PC-9 (cell line): ENCODE measurements at regions not wholly inside any gene's neighbourhood (a gene's known extent, or its start where the extent isn't known, plus 50 kb on each side); places are given as distances from the start of the nearest gene placed in this dataset.

Experiments
- EZH2 ChIP-seq: fragments of 200-600 bp; sonication (generic); IDR thresholded peaks from 2 replicates; pipeline ENCODE4 v1.8.0; 2017; ENCODE audit warnings: antibody characterized with exemption, low read depth
- TF ChIP-seq, protein P1 (sequence below): fragments of 200-600 bp; sonication (generic); conservative IDR thresholded peaks from 2 replicates; pipeline ENCODE4 v1.6.1; 2017; ENCODE audit warnings: mixed run types, antibody characterized with exemption, mild to moderate bottlenecking, moderate library complexity

DNA sequence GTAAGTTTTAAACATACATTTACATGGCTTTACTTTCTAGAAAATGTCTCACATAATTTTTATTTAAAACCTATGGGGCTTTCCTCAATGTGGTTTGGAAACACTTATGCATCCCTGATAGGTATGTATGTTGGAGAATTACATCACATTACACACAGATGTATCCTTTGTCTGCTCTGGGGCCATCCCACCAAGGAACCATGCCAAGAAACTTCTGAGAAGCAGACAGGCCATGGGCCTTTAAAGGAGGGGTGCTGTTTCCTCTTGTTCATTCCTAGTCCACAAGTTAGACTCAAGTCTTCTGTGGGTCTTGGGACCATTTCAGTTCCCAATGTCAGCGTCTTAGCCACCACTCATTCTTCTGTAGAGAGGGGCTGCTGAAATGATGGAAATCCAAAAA, 162.0 kb upstream of the SETBP1 start:
- TF ChIP-seq, protein P1, sequence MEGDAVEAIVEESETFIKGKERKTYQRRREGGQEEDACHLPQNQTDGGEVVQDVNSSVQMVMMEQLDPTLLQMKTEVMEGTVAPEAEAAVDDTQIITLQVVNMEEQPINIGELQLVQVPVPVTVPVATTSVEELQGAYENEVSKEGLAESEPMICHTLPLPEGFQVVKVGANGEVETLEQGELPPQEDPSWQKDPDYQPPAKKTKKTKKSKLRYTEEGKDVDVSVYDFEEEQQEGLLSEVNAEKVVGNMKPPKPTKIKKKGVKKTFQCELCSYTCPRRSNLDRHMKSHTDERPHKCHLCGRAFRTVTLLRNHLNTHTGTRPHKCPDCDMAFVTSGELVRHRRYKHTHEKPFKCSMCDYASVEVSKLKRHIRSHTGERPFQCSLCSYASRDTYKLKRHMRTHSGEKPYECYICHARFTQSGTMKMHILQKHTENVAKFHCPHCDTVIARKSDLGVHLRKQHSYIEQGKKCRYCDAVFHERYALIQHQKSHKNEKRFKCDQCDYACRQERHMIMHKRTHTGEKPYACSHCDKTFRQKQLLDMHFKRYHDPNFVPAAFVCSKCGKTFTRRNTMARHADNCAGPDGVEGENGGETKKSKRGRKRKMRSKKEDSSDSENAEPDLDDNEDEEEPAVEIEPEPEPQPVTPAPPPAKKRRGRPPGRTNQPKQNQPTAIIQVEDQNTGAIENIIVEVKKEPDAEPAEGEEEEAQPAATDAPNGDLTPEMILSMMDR: no peak
- no peak for TF ChIP-seq EZH2
